ENCODE measurements at regions not wholly inside any gene's neighbourhood (a gene's known extent, or its start where the extent isn't known, plus 50 kb on each side); places are given as distances from the start of the nearest gene placed in this dataset.

GRCh38 chr14:51805541-51805940 lies 54.9 kb upstream of the GNG2 start:
- 86% methylated on average over 2 of the region's 2 CpGs for WGBS
- Histone ChIP-seq H3K27ac (no peak overlapping the region), H3K4me1 (replicated peaks) (no peaks in the 10 kb centered on the region), H3K4me3 (no peak overlapping the region), H3K9me3 (no peaks in the 10 kb centered on the region), H3K27me3 (replicated peaks; ENCODE audit: insufficient read depth) (no peaks in the 10 kb centered on the region), H3K36me3 (no peaks in the 10 kb centered on the region)
- intact Hi-C loops (cut with DNase I): no loop called here
- TF ChIP-seq CTCF (IDR thresholded peaks at IDR 0.05) (no peak), POLR2A (IDR thresholded peaks at IDR 0.05) (no peak), POLR2AphosphoS5 (IDR thresholded peaks at IDR 0.05) (no peak)
- DNase-seq (ENCODE audit: low spot score): no peak

GRCh38 chr14:51806026-51807023 lies 54.1 kb upstream of the GNG2 start:
- Histone ChIP-seq H3K4me1 (replicated peaks) (no peaks in the 10 kb centered on the region), H3K36me3 (no peaks in the 10 kb centered on the region), H3K4me3 (no peak overlapping the region), H3K9me3 (no peaks in the 10 kb centered on the region), H3K27ac (no peak overlapping the region), H3K27me3 (replicated peaks; ENCODE audit: insufficient read depth) (no peaks in the 10 kb centered on the region)
- no peak for DNase-seq (ENCODE audit: low spot score)
- intact Hi-C loops (cut with DNase I): no loop called here
- WGBS: 73% methylated on average over 6 of the region's 6 CpGs
- no peak for TF ChIP-seq POLR2AphosphoS5 (IDR thresholded peaks at IDR 0.05)
- TF ChIP-seq CTCF (IDR thresholded peaks at IDR 0.05): no peak
- no peak for TF ChIP-seq POLR2A (IDR thresholded peaks at IDR 0.05)

- DNase-seq (ENCODE audit: low spot score): no peak
- 44% methylated on average over 6 of the region's 6 CpGs for WGBS
- TF ChIP-seq POLR2A (IDR thresholded peaks at IDR 0.05) (no peak), POLR2AphosphoS5 (IDR thresholded peaks at IDR 0.05) (no peak), CTCF (IDR thresholded peaks at IDR 0.05) (no peak)
Observed at GRCh38 chr14:51807356-51807755, 53.1 kb upstream of the GNG2 start.

More at GRCh38 chr14:51807356-51807755, 53.1 kb upstream of the GNG2 start:
- H3K4me1 ChIP-seq (replicated peaks): no peaks in the 10 kb centered on the region
- H3K4me3 ChIP-seq: no peak overlapping the region
- no peaks in the 10 kb centered on the region for H3K36me3 ChIP-seq
- no peaks in the 10 kb centered on the region for H3K9me3 ChIP-seq
- intact Hi-C loops (cut with DNase I): no loop called here
- no peak overlapping the region for H3K27ac ChIP-seq
- no peaks in the 10 kb centered on the region for H3K27me3 ChIP-seq (replicated peaks; ENCODE audit: insufficient read depth)

Small RNA genes lying in the stretch of these regions (small RNA-seq; reads per million reads assigned to genes)
- 0 reads per million in 2 donors for gene AL079307.3
